ENCODE measurements at regions not wholly inside any gene's neighbourhood (a gene's known extent, or its start where the extent isn't known, plus 50 kb on each side); places are given as distances from the start of the nearest gene placed in this dataset.

- H3F3A ChIP-seq (ENCODE audit: insufficient read depth, low read length) = no peaks in the 10 kb centered on the region
- no peaks in the 10 kb centered on the region for H3K79me2 ChIP-seq (ENCODE audit: insufficient read depth, low read length)
- H4K20me1 ChIP-seq (ENCODE audit: insufficient read depth, low read length) = no peaks in the 10 kb centered on the region
- H3K36me3 ChIP-seq (ENCODE audit: insufficient read depth, low read length) = no peaks in the 10 kb centered on the region
- no peaks in the 10 kb centered on the region for H3K4me1 ChIP-seq (ENCODE audit: insufficient read depth, low read length, severe bottlenecking)
- no peak overlapping the region for H2AFZ ChIP-seq (ENCODE audit: low read length)
- H3K9ac ChIP-seq (ENCODE audit: low read length) = no peak overlapping the region
- H3K27ac ChIP-seq (ENCODE audit: low read depth, low read length, poor library complexity, severe bottlenecking) = no peak overlapping the region
- H3K9me2 ChIP-seq (ENCODE audit: low read depth, low read length) = no peaks in the 10 kb centered on the region
- TF ChIP-seq EZH2 (IDR thresholded peaks at IDR 0.05; ENCODE audit: borderline replicate concordance, low read length) (no peak), CTCF (IDR thresholded peaks at IDR 0.05; ENCODE audit: low read length) (no peak)
- H3K4me2 ChIP-seq (ENCODE audit: low read length) = no peak overlapping the region
- H3K27me3 ChIP-seq (ENCODE audit: insufficient read depth, low read length) = no peaks in the 10 kb centered on the region
- H3K4me3 ChIP-seq (ENCODE audit: low read depth, low read length, poor library complexity, severe bottlenecking) = no peak overlapping the region
- H3K9me3 ChIP-seq (ENCODE audit: low read length) = no peaks in the 10 kb centered on the region
Measured at GRCh38 chr9:13967011-13967410, 346.9 kb downstream of the NFIB start.

- H3K4me1 ChIP-seq (ENCODE audit: insufficient read depth, low read length, severe bottlenecking) = no peaks in the 10 kb centered on the region
- H3K4me2 ChIP-seq (ENCODE audit: low read length) = no peak overlapping the region
- no peaks in the 10 kb centered on the region for H3K27me3 ChIP-seq (ENCODE audit: insufficient read depth, low read length)
- H4K20me1 ChIP-seq (ENCODE audit: insufficient read depth, low read length) = no peaks in the 10 kb centered on the region
- no peaks in the 10 kb centered on the region for H3K36me3 ChIP-seq (ENCODE audit: insufficient read depth, low read length)
- H3K9ac ChIP-seq (ENCODE audit: low read length) = no peak overlapping the region
- no peak overlapping the region for H3K4me3 ChIP-seq (ENCODE audit: low read depth, low read length, poor library complexity, severe bottlenecking)
- H3K79me2 ChIP-seq (ENCODE audit: insufficient read depth, low read length) = no peaks in the 10 kb centered on the region
- H3K9me3 ChIP-seq (ENCODE audit: low read length) = no peaks in the 10 kb centered on the region
- TF ChIP-seq CTCF (IDR thresholded peaks at IDR 0.05; ENCODE audit: low read length) (no peak), EZH2 (IDR thresholded peaks at IDR 0.05; ENCODE audit: borderline replicate concordance, low read length) (no peak)
- H3F3A ChIP-seq (ENCODE audit: insufficient read depth, low read length) = no peaks in the 10 kb centered on the region
- H3K27ac ChIP-seq (ENCODE audit: low read depth, low read length, poor library complexity, severe bottlenecking) = no peak overlapping the region
- no peak overlapping the region for H2AFZ ChIP-seq (ENCODE audit: low read length)
- no peaks in the 10 kb centered on the region for H3K9me2 ChIP-seq (ENCODE audit: low read depth, low read length)
Measured at GRCh38 chr9:13963005-13963653, 350.8 kb downstream of the NFIB start.

- Histone ChIP-seq H3F3A (ENCODE audit: insufficient read depth, low read length) (no peaks in the 10 kb centered on the region), H3K27ac (ENCODE audit: low read depth, low read length, poor library complexity, severe bottlenecking) (no peak overlapping the region), H4K20me1 (ENCODE audit: insufficient read depth, low read length) (no peaks in the 10 kb centered on the region), H3K9me2 (ENCODE audit: low read depth, low read length) (no peaks in the 10 kb centered on the region), H3K4me3 (ENCODE audit: low read depth, low read length, poor library complexity, severe bottlenecking) (no peak overlapping the region), H3K27me3 (ENCODE audit: insufficient read depth, low read length) (no peaks in the 10 kb centered on the region), H3K36me3 (ENCODE audit: insufficient read depth, low read length) (no peaks in the 10 kb centered on the region), H3K4me2 (ENCODE audit: low read length) (no peak overlapping the region), H3K79me2 (ENCODE audit: insufficient read depth, low read length) (no peaks in the 10 kb centered on the region), H3K4me1 (ENCODE audit: insufficient read depth, low read length, severe bottlenecking) (no peaks in the 10 kb centered on the region), H3K9me3 (ENCODE audit: low read length) (no peaks in the 10 kb centered on the region), H2AFZ (ENCODE audit: low read length) (no peak overlapping the region), H3K9ac (ENCODE audit: low read length) (no peak overlapping the region)
- no peak for TF ChIP-seq CTCF (IDR thresholded peaks at IDR 0.05; ENCODE audit: low read length)
Measured at GRCh38 chr9:13962006-13962405, 351.9 kb downstream of the NFIB start.
